Neural progenitor cell (in vitro differentiated cells): ENCODE measurements at regions not wholly inside any gene's neighbourhood (a gene's known extent, or its start where the extent isn't known, plus 50 kb on each side); places are given as distances from the start of the nearest gene placed in this dataset.

Experiments
- EZH2 ChIP-seq: fragments of 200-600 bp; sonication (generic); IDR thresholded peaks from 2 replicates; pipeline ENCODE4 v1.6.1; 2017; ENCODE audit warnings: antibody characterized with exemption, mild to moderate bottlenecking, moderate library complexity
- TF ChIP-seq, protein P1 (sequence below): fragments of 200-600 bp; sonication (generic); IDR thresholded peaks from 2 replicates; pipeline ENCODE4 v1.5.1; 2017; ENCODE audit warnings: antibody characterized with exemption, mild to moderate bottlenecking

GRCh38 chr4:120281581-120281980 is 214.9 kb upstream of the MAD2L1 start:
- TF ChIP-seq, protein P1, sequence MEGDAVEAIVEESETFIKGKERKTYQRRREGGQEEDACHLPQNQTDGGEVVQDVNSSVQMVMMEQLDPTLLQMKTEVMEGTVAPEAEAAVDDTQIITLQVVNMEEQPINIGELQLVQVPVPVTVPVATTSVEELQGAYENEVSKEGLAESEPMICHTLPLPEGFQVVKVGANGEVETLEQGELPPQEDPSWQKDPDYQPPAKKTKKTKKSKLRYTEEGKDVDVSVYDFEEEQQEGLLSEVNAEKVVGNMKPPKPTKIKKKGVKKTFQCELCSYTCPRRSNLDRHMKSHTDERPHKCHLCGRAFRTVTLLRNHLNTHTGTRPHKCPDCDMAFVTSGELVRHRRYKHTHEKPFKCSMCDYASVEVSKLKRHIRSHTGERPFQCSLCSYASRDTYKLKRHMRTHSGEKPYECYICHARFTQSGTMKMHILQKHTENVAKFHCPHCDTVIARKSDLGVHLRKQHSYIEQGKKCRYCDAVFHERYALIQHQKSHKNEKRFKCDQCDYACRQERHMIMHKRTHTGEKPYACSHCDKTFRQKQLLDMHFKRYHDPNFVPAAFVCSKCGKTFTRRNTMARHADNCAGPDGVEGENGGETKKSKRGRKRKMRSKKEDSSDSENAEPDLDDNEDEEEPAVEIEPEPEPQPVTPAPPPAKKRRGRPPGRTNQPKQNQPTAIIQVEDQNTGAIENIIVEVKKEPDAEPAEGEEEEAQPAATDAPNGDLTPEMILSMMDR = no peak
- no peak for TF ChIP-seq EZH2
